Brain microvascular endothelial cell (primary cell): ENCODE measurements at regions not wholly inside any gene's neighbourhood (a gene's known extent, or its start where the extent isn't known, plus 50 kb on each side); places are given as distances from the start of the nearest gene placed in this dataset.

ENCODE experiments used
- DNase-seq: peaks from one replicate; pipeline ENCODE4 v3.0.0-alpha.2; 2020
- H3K27ac ChIP-seq: fragments of 250-450 bp; sonication (Bioruptor Pico); 2 replicates; pipeline ENCODE4 v1.5.1; 2020; ENCODE audit warnings: mild to moderate bottlenecking, moderate library complexity
- H3K27me3 ChIP-seq: fragments of 250-450 bp; sonication (Bioruptor Pico); replicated peaks from 2 replicates; pipeline ENCODE4 v1.5.1; 2020; ENCODE audit warnings: mild to moderate bottlenecking
- H3K36me3 ChIP-seq: fragments of 250-450 bp; sonication (Bioruptor Pico); replicated peaks from 2 replicates; pipeline ENCODE4 v1.5.1; 2020; ENCODE audit warnings: mild to moderate bottlenecking
- H3K4me3 ChIP-seq: 2 replicates; pipeline ENCODE4 v1.5.1; 2011; ENCODE audit warnings: low read depth, mild to moderate bottlenecking, control low read depth, low read length, moderate library complexity
- CTCF ChIP-seq: IDR thresholded peaks from 2 replicates; pipeline ENCODE4 v1.5.1; 2011; ENCODE audit warnings: low read depth, mild to moderate bottlenecking, moderate library complexity, low read length, control low read depth, inconsistent platforms; ENCODE audit errors: missing control alignments
- in situ Hi-C: cut with HindIII; loops from 2 replicates; pipeline ENCODE4 v1.10.0; 2017; ENCODE audit warnings: low sequenced_read_pairs, low pct_ligation_motif_present

DNA sequence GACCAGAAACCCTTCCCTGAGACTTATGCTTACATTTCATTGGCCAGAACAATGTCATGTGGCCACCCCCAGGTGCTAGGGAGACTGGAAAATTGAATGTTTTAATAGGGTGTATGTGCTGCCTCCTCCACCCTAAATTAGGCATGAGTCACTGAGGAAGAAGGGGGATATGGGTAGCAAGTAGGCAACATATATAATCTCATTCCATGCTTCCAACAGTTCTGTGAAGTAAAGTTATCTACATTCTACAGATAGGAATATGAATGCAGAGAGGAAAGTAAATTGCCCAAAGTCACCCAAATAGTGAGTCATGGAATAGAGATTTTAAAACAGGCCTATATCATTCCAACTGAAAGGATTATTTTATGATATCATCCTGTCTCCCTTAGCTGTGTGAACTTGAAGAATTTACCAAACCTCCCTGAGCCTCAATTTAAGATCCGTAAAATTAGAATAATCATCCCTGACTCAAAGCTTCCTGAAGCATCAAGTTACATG is 168.6 kb upstream of the FGGY start:
- no peak for TF ChIP-seq CTCF
- peak; percentile 27 for DNase-seq
- Histone ChIP-seq H3K27me3 (no peaks in the 10 kb centered on the region), H3K36me3 (no peaks in the 10 kb centered on the region), H3K4me3 (no peak overlapping the region), H3K27ac (peak overlapping the region; percentile 28)
- in situ Hi-C loops = no loop called here

DNA sequence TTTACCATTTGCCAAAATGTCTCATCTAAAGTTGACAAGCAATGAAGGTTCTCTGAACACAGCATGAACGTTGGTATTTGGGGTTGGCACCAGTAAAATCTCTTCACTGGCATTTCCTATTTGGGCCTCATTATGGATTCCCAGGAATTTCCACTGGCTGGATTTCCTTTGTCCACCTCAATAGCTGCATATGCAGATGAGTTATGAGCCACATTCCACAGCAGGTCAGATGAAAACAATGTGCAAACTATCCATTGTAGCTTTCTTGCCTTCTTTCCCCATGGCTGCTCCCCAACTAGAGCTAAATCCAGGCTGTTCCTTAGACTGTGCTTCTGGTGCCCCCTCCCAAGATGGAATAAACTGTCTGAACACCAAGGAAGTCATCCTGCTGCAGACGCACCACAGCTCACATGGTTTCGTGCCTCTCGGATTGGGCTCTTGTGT is 168.1 kb upstream of the FGGY start:
- TF ChIP-seq CTCF = no peak
- H3K36me3 ChIP-seq = no peaks in the 10 kb centered on the region
- in situ Hi-C loops = no loop called here
- DNase-seq = peak; percentile 33
- no peak overlapping the region for H3K4me3 ChIP-seq
- H3K27ac ChIP-seq = peak overlapping the region; percentile 28
- H3K27me3 ChIP-seq = no peaks in the 10 kb centered on the region

DNA sequence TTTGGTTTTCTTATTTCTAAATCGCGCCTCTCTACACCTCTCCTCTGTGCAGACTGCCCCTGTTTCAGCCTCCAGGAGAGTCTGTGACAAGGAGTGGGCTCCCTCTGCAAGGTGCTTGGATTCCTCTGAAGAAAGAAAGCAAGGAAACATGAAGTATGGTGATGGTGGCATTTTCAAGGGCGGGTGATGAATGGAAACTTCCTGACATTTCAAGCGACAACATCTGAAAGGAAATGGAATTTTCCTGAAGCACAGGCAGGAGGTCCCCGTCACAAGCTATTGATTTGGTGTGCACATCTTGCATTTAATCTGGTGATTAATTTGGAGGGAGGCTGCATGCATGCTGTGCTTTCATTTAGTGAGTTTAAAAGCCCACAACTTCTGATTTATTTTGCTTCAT is 164.6 kb upstream of the FGGY start:
- TF ChIP-seq CTCF = no peak
- in situ Hi-C loops = no loop called here
- no peak overlapping the region for H3K4me3 ChIP-seq
- no peak for DNase-seq
- H3K27me3 ChIP-seq = no peaks in the 10 kb centered on the region
- no peak overlapping the region for H3K27ac ChIP-seq
- no peaks in the 10 kb centered on the region for H3K36me3 ChIP-seq

GRCh38 chr1:59133997-59134396 is 162.9 kb upstream of the FGGY start:
- no peak overlapping the region for H3K4me3 ChIP-seq
- DNase-seq = no peak
- H3K27ac ChIP-seq = no peak overlapping the region
- no peaks in the 10 kb centered on the region for H3K36me3 ChIP-seq
- no peak for TF ChIP-seq CTCF
- in situ Hi-C loops = no loop called here
- H3K27me3 ChIP-seq = no peaks in the 10 kb centered on the region

DNA sequence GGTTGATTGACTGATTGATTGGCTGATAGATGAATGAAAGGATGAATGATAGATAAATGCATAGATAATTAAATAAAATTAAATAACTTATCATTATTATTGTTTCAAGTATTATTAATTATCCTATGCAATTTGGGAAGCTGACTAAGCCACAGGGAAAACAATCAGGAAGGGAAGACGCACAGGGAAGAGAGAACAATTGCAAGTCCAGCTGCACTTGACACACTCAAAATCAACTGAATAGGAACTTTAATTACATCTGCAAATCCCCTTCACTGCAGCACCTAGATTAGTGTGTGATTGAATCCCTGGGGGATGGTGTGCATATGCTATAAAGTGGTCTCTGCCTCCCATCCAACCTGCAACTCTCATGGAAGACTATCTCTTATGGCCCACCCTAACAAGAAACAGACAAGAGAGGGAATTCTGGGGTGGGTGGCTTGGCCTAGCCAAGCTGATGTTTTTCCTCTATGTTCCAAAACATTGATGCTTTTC is 161.1 kb upstream of the FGGY start:
- H3K4me3 ChIP-seq = no peak overlapping the region
- H3K36me3 ChIP-seq = no peaks in the 10 kb centered on the region
- DNase-seq = no peak
- H3K27me3 ChIP-seq = no peaks in the 10 kb centered on the region
- TF ChIP-seq CTCF = no peak
- in situ Hi-C loops = no loop called here
- no peak overlapping the region for H3K27ac ChIP-seq

DNA sequence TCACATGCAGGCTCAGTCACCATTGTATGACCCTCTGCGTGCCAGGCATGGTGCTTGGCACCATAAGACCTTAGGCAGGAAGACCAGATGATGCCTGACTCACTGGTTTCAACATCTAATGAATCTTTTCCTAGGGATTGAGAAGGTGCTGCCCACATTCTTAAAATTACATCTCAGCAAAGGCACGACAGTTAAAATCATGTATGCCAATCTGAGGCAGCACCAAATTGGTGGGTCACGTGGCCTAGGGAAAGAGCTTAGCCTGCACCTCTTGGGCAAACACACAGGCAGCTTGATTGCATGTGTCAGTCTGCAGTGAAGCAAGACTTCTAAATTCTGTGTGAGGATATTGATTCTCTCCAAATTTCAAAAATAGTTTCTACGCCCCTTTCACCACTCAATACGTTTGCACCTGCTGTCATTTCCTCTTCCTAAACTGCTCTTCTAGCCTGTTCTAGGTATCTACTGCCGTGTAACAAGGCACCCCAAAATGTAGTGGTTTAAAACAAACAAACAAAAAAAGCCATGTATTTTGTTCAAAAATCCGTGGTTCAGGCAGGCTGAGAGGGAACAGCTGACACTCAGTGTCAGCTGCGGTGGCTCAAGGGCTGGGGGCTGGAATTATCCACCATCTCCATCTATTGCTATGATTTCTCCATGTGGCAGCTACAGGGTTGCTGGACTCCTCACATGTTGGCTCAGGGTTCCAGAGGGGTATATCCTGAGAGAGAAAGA is 160.2 kb upstream of the FGGY start:
- no peak for TF ChIP-seq CTCF
- no peak for DNase-seq

More for the DNA sequence above, 160.2 kb upstream of the FGGY start:
- Histone ChIP-seq H3K27ac (no peak overlapping the region), H3K27me3 (no peaks in the 10 kb centered on the region), H3K36me3 (no peaks in the 10 kb centered on the region), H3K4me3 (no peak overlapping the region)
- in situ Hi-C loops = no loop called here
